SJSA1 (cell line): ENCODE measurements at regions not wholly inside any gene's neighbourhood (a gene's known extent, or its start where the extent isn't known, plus 50 kb on each side); places are given as distances from the start of the nearest gene placed in this dataset.

Experiments used
- DNase-seq, 2 experiments: peaks; one replicate each; pipeline ENCODE4 v3.0.0-alpha.2; 2015 to 2020; ENCODE audit warnings: low spot score in 2 of 2, low read depth in 1 of 2
- H3K27ac ChIP-seq: fragments of 250-450 bp; sonication (Bioruptor Pico); 2 replicates; pipeline ENCODE4 v1.5.1; 2020; ENCODE audit warnings: mild to moderate bottlenecking, moderate library complexity
- H3K27me3 ChIP-seq: fragments of 250-450 bp; sonication (Bioruptor Pico); replicated peaks from 2 replicates; pipeline ENCODE4 v1.5.1; 2020; ENCODE audit warnings: mild to moderate bottlenecking, moderate library complexity
- H3K36me3 ChIP-seq: fragments of 250-450 bp; sonication (Bioruptor Pico); 2 replicates; pipeline ENCODE4 v1.5.1; 2020; ENCODE audit warnings: mild to moderate bottlenecking
- H3K4me1 ChIP-seq: fragments of 250-450 bp; sonication (Bioruptor Pico); replicated peaks from 2 replicates; pipeline ENCODE4 v1.6.1; 2021; ENCODE audit warnings: mild to moderate bottlenecking
- H3K4me3 ChIP-seq: fragments of 250-450 bp; sonication (Bioruptor Pico); 2 replicates; pipeline ENCODE4 v1.5.1; 2020; ENCODE audit warnings: mild to moderate bottlenecking
- H3K9me3 ChIP-seq: fragments of 250-450 bp; sonication (Bioruptor Pico); replicated peaks from 2 replicates; pipeline ENCODE4 v1.5.1; 2020; ENCODE audit warnings: mild to moderate bottlenecking

- Histone ChIP-seq H3K9me3 (no peaks in the 10 kb centered on the region), H3K27ac (no peak overlapping the region), H3K36me3 (no peaks in the 10 kb centered on the region), H3K4me3 (no peak overlapping the region), H3K4me1 (peaks cover 11% of the 10 kb centered on the region), H3K27me3 (no peaks in the 10 kb centered on the region)
- DNase-seq: no peak
Measured at GRCh38 chr4:126947536-126947935, 685.2 kb upstream of the INTU start.

- Histone ChIP-seq H3K27ac (no peak overlapping the region), H3K4me3 (no peak overlapping the region), H3K27me3 (no peaks in the 10 kb centered on the region), H3K9me3 (no peaks in the 10 kb centered on the region), H3K36me3 (no peaks in the 10 kb centered on the region), H3K4me1 (no peaks in the 10 kb centered on the region)
- no peak for DNase-seq
Measured at GRCh38 chr4:126954537-126955291, 678.0 kb upstream of the INTU start.

GRCh38 chr4:126955292-126956183, 677.2 kb upstream of the INTU start:
- no peak for DNase-seq
- no peaks in the 10 kb centered on the region for H3K4me1 ChIP-seq
- H3K9me3 ChIP-seq: no peaks in the 10 kb centered on the region
- no peak overlapping the region for H3K27ac ChIP-seq
- H3K27me3 ChIP-seq: no peaks in the 10 kb centered on the region
- no peak overlapping the region for H3K4me3 ChIP-seq
- H3K36me3 ChIP-seq: no peaks in the 10 kb centered on the region

GRCh38 chr4:126956184-126956897, 676.4 kb upstream of the INTU start:
- Histone ChIP-seq H3K36me3 (no peaks in the 10 kb centered on the region), H3K27me3 (no peaks in the 10 kb centered on the region), H3K4me3 (no peak overlapping the region), H3K9me3 (no peaks in the 10 kb centered on the region), H3K4me1 (no peaks in the 10 kb centered on the region), H3K27ac (no peak overlapping the region)
- no peak for DNase-seq

GRCh38 chr4:126957556-126957955, 675.2 kb upstream of the INTU start:
- no peaks in the 10 kb centered on the region for H3K4me1 ChIP-seq
- DNase-seq: no peak
- no peaks in the 10 kb centered on the region for H3K9me3 ChIP-seq
- no peak overlapping the region for H3K27ac ChIP-seq
- no peak overlapping the region for H3K4me3 ChIP-seq
- no peaks in the 10 kb centered on the region for H3K36me3 ChIP-seq
- no peaks in the 10 kb centered on the region for H3K27me3 ChIP-seq

- no peak for DNase-seq
- Histone ChIP-seq H3K9me3 (no peaks in the 10 kb centered on the region), H3K4me1 (no peaks in the 10 kb centered on the region), H3K4me3 (no peak overlapping the region), H3K27ac (no peak overlapping the region), H3K36me3 (no peaks in the 10 kb centered on the region), H3K27me3 (no peaks in the 10 kb centered on the region)
Measured at GRCh38 chr4:126957987-126958386, 674.8 kb upstream of the INTU start.

GRCh38 chr4:126958482-126958881, 674.3 kb upstream of the INTU start:
- no peaks in the 10 kb centered on the region for H3K9me3 ChIP-seq
- DNase-seq: no peak
- H3K36me3 ChIP-seq: no peaks in the 10 kb centered on the region
- no peaks in the 10 kb centered on the region for H3K27me3 ChIP-seq
- H3K4me1 ChIP-seq: no peaks in the 10 kb centered on the region
- no peak overlapping the region for H3K27ac ChIP-seq
- H3K4me3 ChIP-seq: no peak overlapping the region

GRCh38 chr4:126959056-126959745, 673.6 kb upstream of the INTU start:
- Histone ChIP-seq H3K27ac (no peak overlapping the region), H3K36me3 (no peaks in the 10 kb centered on the region), H3K9me3 (no peaks in the 10 kb centered on the region), H3K27me3 (no peaks in the 10 kb centered on the region), H3K4me1 (no peaks in the 10 kb centered on the region), H3K4me3 (no peak overlapping the region)
- DNase-seq: no peak

GRCh38 chr4:126960760-126961159, 672.0 kb upstream of the INTU start:
- no peak for DNase-seq
- Histone ChIP-seq H3K36me3 (no peaks in the 10 kb centered on the region), H3K4me1 (no peaks in the 10 kb centered on the region), H3K4me3 (no peak overlapping the region), H3K9me3 (no peaks in the 10 kb centered on the region), H3K27me3 (no peaks in the 10 kb centered on the region), H3K27ac (no peak overlapping the region)

GRCh38 chr4:126961661-126962060, 671.1 kb upstream of the INTU start:
- no peaks in the 10 kb centered on the region for H3K27me3 ChIP-seq
- no peak overlapping the region for H3K27ac ChIP-seq
- H3K9me3 ChIP-seq: no peaks in the 10 kb centered on the region
- no peaks in the 10 kb centered on the region for H3K36me3 ChIP-seq
- no peak overlapping the region for H3K4me3 ChIP-seq
- no peaks in the 10 kb centered on the region for H3K4me1 ChIP-seq
- no peak for DNase-seq

GRCh38 chr4:126965877-126966276, 666.9 kb upstream of the INTU start:
- no peaks in the 10 kb centered on the region for H3K4me1 ChIP-seq
- no peaks in the 10 kb centered on the region for H3K9me3 ChIP-seq
- no peak for DNase-seq
- H3K36me3 ChIP-seq: no peaks in the 10 kb centered on the region
- no peak overlapping the region for H3K4me3 ChIP-seq
- H3K27me3 ChIP-seq: no peaks in the 10 kb centered on the region
- H3K27ac ChIP-seq: no peak overlapping the region

- no peak for DNase-seq
- Histone ChIP-seq H3K36me3 (no peaks in the 10 kb centered on the region), H3K4me3 (no peak overlapping the region), H3K27me3 (no peaks in the 10 kb centered on the region), H3K9me3 (no peaks in the 10 kb centered on the region), H3K4me1 (no peaks in the 10 kb centered on the region), H3K27ac (no peak overlapping the region)
Measured at GRCh38 chr4:126969360-126970235, 663.2 kb upstream of the INTU start.

GRCh38 chr4:126973201-126973600, 659.6 kb upstream of the INTU start:
- Histone ChIP-seq H3K4me1 (no peaks in the 10 kb centered on the region), H3K36me3 (no peaks in the 10 kb centered on the region), H3K9me3 (no peaks in the 10 kb centered on the region), H3K27ac (no peak overlapping the region), H3K4me3 (no peak overlapping the region), H3K27me3 (no peaks in the 10 kb centered on the region)
- DNase-seq: no peak
